ENCODE measurements at regions not wholly inside any gene's neighbourhood (a gene's known extent, or its start where the extent isn't known, plus 50 kb on each side); places are given as distances from the start of the nearest gene placed in this dataset.

- TF ChIP-seq CTCF (conservative IDR thresholded peaks at IDR 0.05; ENCODE audit: low read depth, low read length) (no peak), EZH2 (IDR thresholded peaks at IDR 0.05; ENCODE audit: borderline replicate concordance, low read depth, low read length, poor library complexity, severe bottlenecking) (no peak)
These were observed 1090.1 kb upstream of the ADGRB3 start for GRCh38 chr6:67544851-67545452.

Data from A673 (cell line).